GM13977 (cell line): ENCODE measurements at regions not wholly inside any gene's neighbourhood (a gene's known extent, or its start where the extent isn't known, plus 50 kb on each side); places are given as distances from the start of the nearest gene placed in this dataset.

Source experiments
- DNase-seq: peaks from one replicate; pipeline ENCODE4 v3.0.0; 2012; ENCODE audit warnings: low spot score
- in situ Hi-C: fragments of 300-500 bp; cut with MboI; formaldehyde crosslinking; loops from one replicate; pipeline ENCODE4 v1.12.0; 2022; ENCODE audit warnings: low sequenced_read_pairs, low pct_unique_long_range_greater_than_20kb, mixed read lengths, inconsistent platforms; ENCODE audit not compliant: unreplicated experiment
- TF ChIP-seq, protein P1 (sequence below): IDR thresholded peaks from 2 replicates; pipeline ENCODE4 v1.5.1; 2012; ENCODE audit warnings: mild to moderate bottlenecking, control low read depth; ENCODE audit not compliant: insufficient read depth; ENCODE audit errors: extremely low read depth, missing control alignments

DNA sequence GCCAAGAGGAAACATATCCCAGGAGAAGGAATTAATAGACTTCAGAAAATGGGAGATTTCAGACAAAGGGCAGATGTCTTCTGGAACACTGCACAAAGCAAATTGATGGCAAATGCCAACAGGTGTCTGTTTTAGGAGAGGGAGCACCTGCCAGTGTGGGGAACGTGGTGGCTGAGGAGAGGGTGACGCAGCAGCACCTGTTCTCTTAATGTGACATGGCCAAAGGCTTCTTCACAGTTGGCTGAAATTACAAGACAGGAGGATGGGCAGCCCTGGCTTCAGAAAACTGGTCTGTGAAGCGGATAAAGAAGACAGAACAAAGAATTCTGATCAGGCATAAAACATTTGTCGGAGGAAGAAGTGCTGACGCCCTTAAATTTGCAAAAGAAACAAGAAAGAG, 178.7 kb upstream of the RUNX1 start:
- DNase-seq: no peak
- TF ChIP-seq, protein P1, sequence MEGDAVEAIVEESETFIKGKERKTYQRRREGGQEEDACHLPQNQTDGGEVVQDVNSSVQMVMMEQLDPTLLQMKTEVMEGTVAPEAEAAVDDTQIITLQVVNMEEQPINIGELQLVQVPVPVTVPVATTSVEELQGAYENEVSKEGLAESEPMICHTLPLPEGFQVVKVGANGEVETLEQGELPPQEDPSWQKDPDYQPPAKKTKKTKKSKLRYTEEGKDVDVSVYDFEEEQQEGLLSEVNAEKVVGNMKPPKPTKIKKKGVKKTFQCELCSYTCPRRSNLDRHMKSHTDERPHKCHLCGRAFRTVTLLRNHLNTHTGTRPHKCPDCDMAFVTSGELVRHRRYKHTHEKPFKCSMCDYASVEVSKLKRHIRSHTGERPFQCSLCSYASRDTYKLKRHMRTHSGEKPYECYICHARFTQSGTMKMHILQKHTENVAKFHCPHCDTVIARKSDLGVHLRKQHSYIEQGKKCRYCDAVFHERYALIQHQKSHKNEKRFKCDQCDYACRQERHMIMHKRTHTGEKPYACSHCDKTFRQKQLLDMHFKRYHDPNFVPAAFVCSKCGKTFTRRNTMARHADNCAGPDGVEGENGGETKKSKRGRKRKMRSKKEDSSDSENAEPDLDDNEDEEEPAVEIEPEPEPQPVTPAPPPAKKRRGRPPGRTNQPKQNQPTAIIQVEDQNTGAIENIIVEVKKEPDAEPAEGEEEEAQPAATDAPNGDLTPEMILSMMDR: no peak
- in situ Hi-C loops: no loop called here

DNA sequence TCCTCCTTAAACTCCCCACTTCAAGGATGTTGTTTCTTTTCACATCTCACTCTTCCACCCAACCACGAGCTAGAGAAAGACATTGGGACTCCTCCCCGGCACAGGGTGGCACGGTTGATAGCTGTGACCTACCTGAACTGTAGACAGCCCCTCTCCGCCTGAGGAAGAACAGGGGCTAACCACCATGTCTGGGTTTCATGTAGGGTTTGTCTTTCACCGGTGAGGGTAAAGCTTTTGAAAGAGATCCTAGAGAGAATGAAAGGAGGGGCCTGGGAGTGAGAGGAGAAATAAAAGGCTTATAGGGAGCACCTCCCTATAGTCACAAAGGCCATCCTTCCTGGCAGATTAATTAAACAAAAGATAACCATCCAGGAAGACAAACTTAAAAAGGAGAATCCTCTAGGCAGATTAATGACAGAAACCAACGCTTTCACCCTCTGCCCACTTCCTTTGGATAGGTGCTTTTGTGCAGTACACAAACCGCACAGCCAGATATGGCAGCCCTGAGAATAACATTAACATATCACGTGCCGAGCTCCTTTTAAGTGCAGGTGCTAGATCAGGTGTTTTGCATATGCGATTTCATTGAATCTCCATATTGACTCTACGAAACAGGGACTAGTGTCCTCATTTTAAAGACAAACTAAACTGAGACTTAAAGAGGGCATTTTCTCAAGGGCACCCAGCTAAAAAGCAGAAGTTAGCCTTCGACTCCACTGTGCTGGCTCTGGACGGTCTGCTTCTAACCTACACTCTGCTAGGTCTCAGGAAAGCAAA, 178.1 kb upstream of the RUNX1 start:
- peak; percentile 24 for DNase-seq
- in situ Hi-C loops: no loop called here
- TF ChIP-seq, protein P1: no peak

GRCh38 chr21:35226328-35226727, 177.2 kb upstream of the RUNX1 start:
- in situ Hi-C loops: no loop called here
- TF ChIP-seq, protein P1: no peak
- DNase-seq: no peak

GRCh38 chr21:35225573-35225972, 176.5 kb upstream of the RUNX1 start:
- in situ Hi-C loops: no loop called here
- TF ChIP-seq, protein P1: no peak
- DNase-seq: no peak

DNA sequence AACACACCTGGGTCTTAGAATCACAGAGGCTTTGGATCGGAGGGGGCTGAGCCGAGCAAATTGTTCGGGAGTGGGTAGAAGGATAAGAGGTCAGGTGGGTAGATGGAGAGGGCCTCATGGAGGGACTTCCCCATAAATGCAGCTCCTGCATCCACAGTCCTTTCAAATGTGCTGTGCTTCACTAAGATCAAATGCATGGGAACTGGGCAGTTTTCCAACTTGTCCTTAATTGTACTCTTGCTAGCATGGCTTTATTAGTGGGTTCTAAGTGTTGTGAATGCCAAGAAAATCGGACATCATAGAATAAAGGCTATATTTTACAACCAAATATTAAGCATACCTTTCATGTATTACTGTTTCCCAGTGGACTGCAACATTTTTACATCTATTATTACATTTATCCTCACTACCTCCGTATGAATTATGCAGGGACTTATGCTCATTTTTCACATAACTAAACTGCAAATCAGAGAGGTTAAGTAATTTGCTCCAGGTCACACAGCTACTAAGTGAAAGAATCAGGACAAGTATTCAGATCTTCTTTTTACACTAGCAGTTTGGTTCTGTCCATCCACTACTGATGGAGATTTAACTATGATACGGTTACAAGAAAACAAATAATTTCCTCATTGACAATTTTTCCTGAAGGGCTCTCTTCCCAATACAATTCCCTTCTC, 174.5 kb upstream of the RUNX1 start:
- no peak for DNase-seq
- TF ChIP-seq, protein P1: no peak
- in situ Hi-C loops: loop anchor here (25.0 kb wide), 1 partner anchor 336 kb away; no protein-coding TSS in a partner anchor

- TF ChIP-seq, protein P1: no peak
- DNase-seq: no peak
- in situ Hi-C loops: loop anchor here (25.0 kb wide), 1 partner anchor 335 kb away; no protein-coding TSS in a partner anchor
Observed at GRCh38 chr21:35222541-35222941, 173.4 kb upstream of the RUNX1 start.
